HL-60 (cell line): ENCODE measurements at regions not wholly inside any gene's neighbourhood (a gene's known extent, or its start where the extent isn't known, plus 50 kb on each side); places are given as distances from the start of the nearest gene placed in this dataset.

ENCODE experiments used
- DNase-seq, 2 experiments: peaks; one replicate each; pipeline ENCODE4 v3.0.0-alpha.2; 2010 to 2020; ENCODE audit warnings: low read depth in 1 of 2, low spot score in 1 of 2
- H3K27ac ChIP-seq: fragments of 250-450 bp; sonication (Bioruptor Pico); replicated peaks from 2 replicates; pipeline ENCODE4 v1.5.1; 2020; ENCODE audit warnings: mild to moderate bottlenecking, moderate library complexity
- H3K27me3 ChIP-seq: fragments of 250-450 bp; sonication (Bioruptor Pico); 2 replicates; pipeline ENCODE4 v1.5.1; 2021; ENCODE audit warnings: mild to moderate bottlenecking, moderate library complexity; ENCODE audit not compliant: insufficient read depth, poor library complexity, severe bottlenecking
- H3K4me3 ChIP-seq: replicated peaks from 2 replicates; pipeline ENCODE4 v1.5.1; 2011; ENCODE audit warnings: mild to moderate bottlenecking, control low read depth, low read length; ENCODE audit not compliant: insufficient read depth
- CTCF ChIP-seq: IDR thresholded peaks from one replicate; pipeline ENCODE4 v1.5.1; 2011; ENCODE audit warnings: low read length, control low read depth, inconsistent platforms; ENCODE audit not compliant: insufficient read depth
- GABPA ChIP-seq: IDR thresholded peaks from 2 replicates; pipeline ENCODE4 v1.6.1; 2012; ENCODE audit warnings: low read depth
- POLR2AphosphoS5 ChIP-seq: IDR thresholded peaks from 2 replicates; pipeline ENCODE4 v1.6.1; 2012; ENCODE audit warnings: low read depth
- REST ChIP-seq: IDR thresholded peaks from 2 replicates; pipeline ENCODE4 v1.6.1; 2012; ENCODE audit warnings: low read depth; ENCODE audit not compliant: insufficient replicate concordance
- SPI1 ChIP-seq: IDR thresholded peaks from 2 replicates; pipeline ENCODE4 v1.6.1; 2012; ENCODE audit warnings: low read depth, mild to moderate bottlenecking, borderline replicate concordance

- no peak for DNase-seq
- no peak overlapping the region for H3K27ac ChIP-seq
- H3K27me3 ChIP-seq, result no peaks in the 10 kb centered on the region
- no peak overlapping the region for H3K4me3 ChIP-seq
- TF ChIP-seq POLR2AphosphoS5 (no peak), REST (no peak), GABPA (no peak), CTCF (no peak), SPI1 (no peak)
These were observed 139.7 kb upstream of the CIBAR2 start for GRCh38 chr16:85252014-85252413.

GRCh38 chr16:85252461-85252860, 140.2 kb upstream of the CIBAR2 start:
- no peak for TF ChIP-seq REST
- no peak for TF ChIP-seq POLR2AphosphoS5
- no peak for TF ChIP-seq SPI1
- TF ChIP-seq CTCF, result no peak
- TF ChIP-seq GABPA, result no peak
- no peaks in the 10 kb centered on the region for H3K27me3 ChIP-seq
- no peak overlapping the region for H3K4me3 ChIP-seq
- H3K27ac ChIP-seq, result no peak overlapping the region
- DNase-seq, result no peak

- peaks cover 6% of the 10 kb centered on the region for H3K27me3 ChIP-seq
- TF ChIP-seq POLR2AphosphoS5 (no peak), SPI1 (no peak), CTCF (peak; percentile 88), REST (no peak)
- no peak overlapping the region for H3K27ac ChIP-seq
- H3K4me3 ChIP-seq, result no peak overlapping the region
- DNase-seq, result peak; percentile 13 to 43
These were observed 141.0 kb upstream of the CIBAR2 start for GRCh38 chr16:85253084-85253941.
